Caco-2 (cell line): ENCODE measurements at regions not wholly inside any gene's neighbourhood (a gene's known extent, or its start where the extent isn't known, plus 50 kb on each side); places are given as distances from the start of the nearest gene placed in this dataset.

ENCODE experiments used
- BruUV-seq: library from RNA; stranded (reverse); fragments of 400-500 nt; replicated peaks from 2 replicates; lab custom pipeline; 2021; lab: Mats Ljungman, UMichigan
- CTCF ChIA-PET: fragments of 300-600 bp; sonication (Branson Sonifier 250); formaldehyde crosslinking; loops from one replicate; lab custom pipeline; 2022; ENCODE audit warnings: antibody characterized with exemption; lab: Charles Lee
- POLR2A ChIA-PET: fragments of 300-600 bp; sonication (Branson Sonifier 250); formaldehyde crosslinking; loops from one replicate; lab custom pipeline; 2022; ENCODE audit warnings: antibody characterized with exemption; lab: Charles Lee
- DNase-seq, 2 experiments: peaks; one replicate each; pipeline versions ENCODE4 v3.0.0 to v3.0.0-alpha.2; 2020 to 2022
- H3K27me3 ChIP-seq: replicated peaks from 2 replicates; pipeline ENCODE4 v1.6.0; 2011; ENCODE audit warnings: low read length; ENCODE audit not compliant: control insufficient read depth, insufficient read depth
- H3K36me3 ChIP-seq: 2 replicates; pipeline ENCODE4 v1.5.1; 2011; ENCODE audit warnings: low read length; ENCODE audit not compliant: control insufficient read depth, insufficient read depth
- H3K4me1 ChIP-seq: fragments of 250-450 bp; sonication (Bioruptor Pico); 2 replicates; pipeline ENCODE4 v1.5.1; 2020; ENCODE audit warnings: mild to moderate bottlenecking
- H3K4me3 ChIP-seq: 2 replicates; pipeline ENCODE4 v1.5.1; 2011; ENCODE audit warnings: low read depth, mild to moderate bottlenecking, control low read depth, low read length
- H3K9me3 ChIP-seq: fragments of 250-450 bp; sonication (Bioruptor Pico); 2 replicates; pipeline ENCODE4 v1.5.1; 2020; ENCODE audit warnings: mild to moderate bottlenecking, moderate library complexity
- H3K27ac Mint-ChIP-seq: one replicate; pipeline ENCODE4 v1.8.0; 2022; ENCODE audit warnings: mixed read lengths; ENCODE audit not compliant: unreplicated experiment
- H3K27me3 Mint-ChIP-seq: one replicate; pipeline ENCODE4 v1.8.0; 2022; ENCODE audit warnings: mixed read lengths; ENCODE audit not compliant: insufficient read depth, unreplicated experiment
- H3K36me3 Mint-ChIP-seq: one replicate; pipeline ENCODE4 v1.8.0; 2022; ENCODE audit warnings: mild to moderate bottlenecking, mixed read lengths; ENCODE audit not compliant: insufficient read depth, unreplicated experiment
- H3K4me1 Mint-ChIP-seq: one replicate; pipeline ENCODE4 v1.8.0; 2022; ENCODE audit warnings: low read depth, mixed read lengths; ENCODE audit not compliant: unreplicated experiment
- H3K4me3 Mint-ChIP-seq: one replicate; pipeline ENCODE4 v1.8.0; 2022; ENCODE audit warnings: mild to moderate bottlenecking, moderate library complexity, mixed read lengths; ENCODE audit not compliant: unreplicated experiment
- H3K9me3 Mint-ChIP-seq: one replicate; pipeline ENCODE4 v1.8.0; 2022; ENCODE audit warnings: mixed read lengths; ENCODE audit not compliant: unreplicated experiment
- intact Hi-C: fragments of 100-400 bp; cut with micrococcal nuclease; formaldehyde crosslinking; loops from one replicate; pipeline ENCODE4 v1.10.0; 2022; ENCODE audit not compliant: unreplicated experiment
- TF ChIP-seq, protein P1 (sequence below), 2 experiments: fragments of 200-600 bp in 1 of 2; IDR thresholded peaks; 1 replicate in 1 of 2; 2 replicates in 1 of 2; pipeline versions ENCODE4 v1.5.1 to v1.8.0; 2011 to 2022; ENCODE audit warnings: antibody characterized with exemption in 1 of 2, control low read depth in 1 of 2, inconsistent platforms in 1 of 2, low read depth in 1 of 2, low read length in 1 of 2, mild to moderate bottlenecking in 1 of 2, moderate library complexity in 1 of 2; ENCODE audit not compliant: insufficient read depth in 1 of 2, severe bottlenecking in 1 of 2, unreplicated experiment in 1 of 2

DNA sequence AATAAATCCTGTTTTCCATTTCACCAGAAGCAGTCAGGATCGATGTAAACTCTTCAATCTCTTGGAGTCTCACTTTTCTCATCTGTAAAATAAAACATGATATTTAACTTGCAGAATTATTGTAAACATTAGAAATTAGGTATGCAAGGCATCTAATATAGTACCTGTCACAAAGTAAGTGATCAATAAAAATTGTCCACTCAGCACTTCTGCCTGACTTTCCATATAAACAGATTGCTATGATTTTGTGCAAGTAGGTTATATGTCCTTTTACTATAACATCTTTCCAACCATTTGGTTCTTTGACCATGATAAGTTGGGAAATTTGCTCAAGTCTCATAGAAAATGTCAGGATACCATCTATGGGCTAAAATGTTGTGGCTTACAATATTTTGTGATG, 148.8 kb upstream of the MTAP start:
- ChIA-PET CTCF (interaction anchor here (0.6 kb wide), 1 partner anchor 330 kb away, joined by 3 read pairs; no protein-coding TSS in a partner anchor), POLR2A (no interaction called here)
- Histone ChIP-seq H3K4me1 (no peaks in the 10 kb centered on the region), H3K4me3 (no peak overlapping the region), H3K36me3 (no peaks in the 10 kb centered on the region), H3K27me3 (no peaks in the 10 kb centered on the region), H3K9me3 (no peaks in the 10 kb centered on the region)
- TF ChIP-seq, protein P1, sequence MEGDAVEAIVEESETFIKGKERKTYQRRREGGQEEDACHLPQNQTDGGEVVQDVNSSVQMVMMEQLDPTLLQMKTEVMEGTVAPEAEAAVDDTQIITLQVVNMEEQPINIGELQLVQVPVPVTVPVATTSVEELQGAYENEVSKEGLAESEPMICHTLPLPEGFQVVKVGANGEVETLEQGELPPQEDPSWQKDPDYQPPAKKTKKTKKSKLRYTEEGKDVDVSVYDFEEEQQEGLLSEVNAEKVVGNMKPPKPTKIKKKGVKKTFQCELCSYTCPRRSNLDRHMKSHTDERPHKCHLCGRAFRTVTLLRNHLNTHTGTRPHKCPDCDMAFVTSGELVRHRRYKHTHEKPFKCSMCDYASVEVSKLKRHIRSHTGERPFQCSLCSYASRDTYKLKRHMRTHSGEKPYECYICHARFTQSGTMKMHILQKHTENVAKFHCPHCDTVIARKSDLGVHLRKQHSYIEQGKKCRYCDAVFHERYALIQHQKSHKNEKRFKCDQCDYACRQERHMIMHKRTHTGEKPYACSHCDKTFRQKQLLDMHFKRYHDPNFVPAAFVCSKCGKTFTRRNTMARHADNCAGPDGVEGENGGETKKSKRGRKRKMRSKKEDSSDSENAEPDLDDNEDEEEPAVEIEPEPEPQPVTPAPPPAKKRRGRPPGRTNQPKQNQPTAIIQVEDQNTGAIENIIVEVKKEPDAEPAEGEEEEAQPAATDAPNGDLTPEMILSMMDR (IDR thresholded peaks at IDR 0.05; ENCODE audit: insufficient read depth in 1 of 2, low read depth in 1 of 2, low read length in 1 of 2, severe bottlenecking in 1 of 2, unreplicated experiment in 1 of 2), result no peak
- intact Hi-C loops, result no loop called here
- H3K4me3 Mint-ChIP-seq, result no peak overlapping the region
- no TSS peak for BruUV-seq
- no peak for DNase-seq
- H3K27me3 Mint-ChIP-seq, result no peaks in the 10 kb centered on the region
- no peaks in the 10 kb centered on the region for H3K4me1 Mint-ChIP-seq
- H3K36me3 Mint-ChIP-seq, result no peaks in the 10 kb centered on the region
- no peak overlapping the region for H3K27ac Mint-ChIP-seq
- peaks cover 9% of the 10 kb centered on the region for H3K9me3 Mint-ChIP-seq

DNA sequence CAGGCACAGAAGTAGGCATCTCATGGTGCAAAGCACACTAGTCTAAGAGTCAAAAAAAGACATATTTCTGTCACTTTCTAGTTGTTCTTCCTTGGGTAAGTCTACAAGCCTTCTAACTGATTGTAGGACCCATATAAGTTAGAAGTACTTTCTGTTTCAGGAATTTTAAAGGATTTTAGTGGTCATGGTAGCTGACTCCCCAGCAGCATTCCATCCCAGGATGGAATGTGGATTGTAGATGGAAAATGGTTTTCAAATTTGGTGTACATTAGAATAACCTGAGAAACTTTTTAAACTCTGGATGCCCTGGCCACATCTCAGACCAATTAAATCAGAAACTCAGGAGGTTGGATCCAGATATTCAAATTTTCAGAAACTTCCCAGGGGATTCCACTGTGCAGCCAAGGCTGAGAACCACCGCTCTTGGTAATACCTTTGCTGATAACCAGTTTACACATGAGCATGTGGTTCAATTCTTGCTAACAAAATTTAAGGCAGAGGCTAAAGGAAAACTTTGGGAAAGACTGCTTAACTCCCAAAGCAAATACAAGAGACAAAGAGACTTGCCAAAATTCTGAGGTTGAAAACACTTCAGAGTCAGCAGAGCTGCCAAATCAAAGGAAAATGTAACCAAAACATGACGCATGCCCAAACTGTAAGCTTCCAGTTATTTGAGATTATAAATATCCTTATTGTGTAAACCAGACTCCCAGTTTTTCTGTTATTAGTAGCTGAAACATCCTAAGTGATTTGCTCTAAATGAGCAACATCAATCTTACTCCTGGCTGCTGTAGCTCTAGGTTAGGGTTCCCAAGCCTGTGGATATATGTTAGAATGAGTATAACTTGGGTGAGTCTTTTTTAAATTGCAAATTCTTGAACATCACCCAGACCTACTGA, 145.4 kb upstream of the MTAP start:
- Histone ChIP-seq H3K9me3 (no peaks in the 10 kb centered on the region), H3K4me3 (no peak overlapping the region), H3K27me3 (no peaks in the 10 kb centered on the region), H3K4me1 (no peaks in the 10 kb centered on the region), H3K36me3 (no peaks in the 10 kb centered on the region)
- ChIA-PET CTCF (no interaction called here), POLR2A (no interaction called here)
- H3K27ac Mint-ChIP-seq, result no peak overlapping the region
- H3K27me3 Mint-ChIP-seq, result no peaks in the 10 kb centered on the region
- no peaks in the 10 kb centered on the region for H3K4me1 Mint-ChIP-seq
- H3K36me3 Mint-ChIP-seq, result no peaks in the 10 kb centered on the region
- intact Hi-C loops, result no loop called here
- DNase-seq, result no peak
- TF ChIP-seq, protein P1 (IDR thresholded peaks at IDR 0.05; ENCODE audit: insufficient read depth in 1 of 2, low read depth in 1 of 2, low read length in 1 of 2, severe bottlenecking in 1 of 2, unreplicated experiment in 1 of 2), result no peak
- no peaks in the 10 kb centered on the region for H3K9me3 Mint-ChIP-seq
- BruUV-seq, result no TSS peak
- H3K4me3 Mint-ChIP-seq, result no peak overlapping the region

DNA sequence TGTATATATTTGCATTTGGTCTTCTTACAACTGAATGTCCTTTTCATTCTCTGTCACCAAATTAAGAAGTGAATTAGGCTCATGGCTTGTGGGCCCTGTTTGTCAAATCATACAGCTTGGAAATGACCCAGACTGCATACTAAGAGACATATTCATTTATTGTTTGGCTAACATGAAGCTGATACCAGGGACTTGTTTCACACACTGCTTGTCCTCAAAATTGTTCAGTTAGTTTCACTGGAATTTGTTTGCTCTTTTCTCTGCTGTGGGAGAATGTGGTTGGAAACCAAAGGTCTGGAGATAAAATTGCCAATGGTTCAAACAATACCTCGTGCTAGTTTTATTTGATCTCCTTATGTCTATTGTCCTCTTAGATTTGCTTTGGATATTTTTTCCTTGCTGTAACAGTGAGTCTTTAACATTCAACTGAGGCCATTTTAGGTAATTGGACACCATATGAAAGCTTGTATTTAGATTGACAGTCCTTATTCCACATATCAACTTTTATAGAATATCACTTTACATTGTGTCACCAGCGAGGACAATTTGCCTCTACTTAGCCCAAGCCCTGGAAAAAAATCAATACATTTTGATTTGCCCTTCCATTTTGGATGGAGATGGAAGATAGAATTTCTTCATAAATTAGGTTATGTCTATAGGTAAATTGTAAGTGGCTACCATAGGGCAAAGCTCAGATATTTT, 144.3 kb upstream of the MTAP start:
- TF ChIP-seq, protein P1 (IDR thresholded peaks at IDR 0.05; ENCODE audit: insufficient read depth in 1 of 2, low read depth in 1 of 2, low read length in 1 of 2, severe bottlenecking in 1 of 2, unreplicated experiment in 1 of 2), result no peak
- DNase-seq, result no peak
- ChIA-PET CTCF (no interaction called here), POLR2A (no interaction called here)
- H3K9me3 ChIP-seq, result no peaks in the 10 kb centered on the region
- no peaks in the 10 kb centered on the region for H3K4me1 ChIP-seq
- Mint-ChIP-seq H3K4me3 (no peak overlapping the region), H3K27me3 (no peaks in the 10 kb centered on the region), H3K9me3 (no peaks in the 10 kb centered on the region), H3K27ac (no peak overlapping the region), H3K36me3 (no peaks in the 10 kb centered on the region), H3K4me1 (no peaks in the 10 kb centered on the region)
- intact Hi-C loops, result no loop called here
- H3K4me3 ChIP-seq, result no peak overlapping the region
- BruUV-seq, result no TSS peak
- no peaks in the 10 kb centered on the region for H3K27me3 ChIP-seq
- H3K36me3 ChIP-seq, result no peaks in the 10 kb centered on the region
